ENCODE measurements at regions not wholly inside any gene's neighbourhood (a gene's known extent, or its start where the extent isn't known, plus 50 kb on each side); places are given as distances from the start of the nearest gene placed in this dataset.
A peak's percentile ranks its signal among the peaks of the same experiment; 100 is the strongest.

GRCh38 chr11:116532066-116532465 lies 240.7 kb downstream of the BUD13 start:
- no peak for DNase-seq (ENCODE audit: low read depth)

- no peak for DNase-seq (ENCODE audit: low read depth)
Observed at GRCh38 chr11:116530705-116531104, 242.1 kb downstream of the BUD13 start.

GRCh38 chr11:116529271-116529670 lies 243.5 kb downstream of the BUD13 start:
- DNase-seq (ENCODE audit: low read depth): no peak

GRCh38 chr11:116527180-116527991 lies 245.4 kb downstream of the BUD13 start:
- DNase-seq (ENCODE audit: low read depth): no peak

- no peak for DNase-seq (ENCODE audit: low read depth)
Observed at GRCh38 chr11:116525961-116526495, 246.8 kb downstream of the BUD13 start.

GRCh38 chr11:116519499-116519898 lies 253.3 kb downstream of the BUD13 start:
- no peak for DNase-seq (ENCODE audit: low read depth)

- DNase-seq (ENCODE audit: low read depth): no peak
Observed at GRCh38 chr11:116518141-116518540, 254.6 kb downstream of the BUD13 start.

GRCh38 chr11:116517584-116517983 lies 255.2 kb downstream of the BUD13 start:
- no peak for DNase-seq (ENCODE audit: low read depth)

GRCh38 chr11:116517077-116517476 lies 255.7 kb downstream of the BUD13 start:
- no peak for DNase-seq (ENCODE audit: low read depth)

- DNase-seq (ENCODE audit: low read depth): no peak
Observed at GRCh38 chr11:116515664-116516184, 257.1 kb downstream of the BUD13 start.

GRCh38 chr11:116513894-116514293 lies 258.9 kb downstream of the BUD13 start:
- DNase-seq (ENCODE audit: low read depth): peak; percentile 14

GRCh38 chr11:116513278-116513823 lies 259.4 kb downstream of the BUD13 start:
- no peak for DNase-seq (ENCODE audit: low read depth)

- no peak for DNase-seq (ENCODE audit: low read depth)
Observed at GRCh38 chr11:116512841-116513240, 259.9 kb downstream of the BUD13 start.

GRCh38 chr11:116511684-116512083 lies 261.1 kb downstream of the BUD13 start:
- no peak for DNase-seq (ENCODE audit: low read depth)

- no peak for DNase-seq (ENCODE audit: low read depth)
Observed at GRCh38 chr11:116510886-116511650, 261.7 kb downstream of the BUD13 start.

- no peak for DNase-seq (ENCODE audit: low read depth)
Observed at GRCh38 chr11:116510166-116510565, 262.6 kb downstream of the BUD13 start.

GRCh38 chr11:116509551-116509950 lies 263.2 kb downstream of the BUD13 start:
- no peak for DNase-seq (ENCODE audit: low read depth)

- DNase-seq (ENCODE audit: low read depth): no peak
Observed at GRCh38 chr11:116507849-116508695, 264.7 kb downstream of the BUD13 start.

- no peak for DNase-seq (ENCODE audit: low read depth)
Observed at GRCh38 chr11:116507016-116507415, 265.8 kb downstream of the BUD13 start.

- DNase-seq (ENCODE audit: low read depth): no peak
Observed at GRCh38 chr11:116506263-116506825, 266.4 kb downstream of the BUD13 start.
